DMS53 treated with DMSO at 0.1 percent for 48 hours (cell line): ENCODE measurements at regions not wholly inside any gene's neighbourhood (a gene's known extent, or its start where the extent isn't known, plus 50 kb on each side); places are given as distances from the start of the nearest gene placed in this dataset.
A peak's percentile ranks its signal among the peaks of the same experiment; 100 is the strongest.

ENCODE experiments used
- DNase-seq: peaks from one replicate; lab custom pipeline; 2025; ENCODE audit not compliant: unreplicated experiment; lab: John Stamatoyannopoulos, UW

- DNase-seq, result no peak
Measured at GRCh38 chr2:57119141-57119540, 927.5 kb upstream of the VRK2 start.

- no peak for DNase-seq
Measured at GRCh38 chr2:57126410-57126809, 920.2 kb upstream of the VRK2 start.

GRCh38 chr2:57139179-57139578 is 907.4 kb upstream of the VRK2 start:
- no peak for DNase-seq

GRCh38 chr2:57141269-57141668 is 905.3 kb upstream of the VRK2 start:
- no peak for DNase-seq

GRCh38 chr2:57146951-57147350 is 899.7 kb upstream of the VRK2 start:
- no peak for DNase-seq

GRCh38 chr2:57156231-57156924 is 890.2 kb upstream of the VRK2 start:
- no peak for DNase-seq

- peak; percentile 51 for DNase-seq
Measured at GRCh38 chr2:57160976-57161375, 885.6 kb upstream of the VRK2 start.

- no peak for DNase-seq
Measured at GRCh38 chr2:57177176-57177575, 869.4 kb upstream of the VRK2 start.

- DNase-seq, result no peak
Measured at GRCh38 chr2:57180042-57180567, 866.5 kb upstream of the VRK2 start.

GRCh38 chr2:57180678-57181077 is 865.9 kb upstream of the VRK2 start:
- no peak for DNase-seq

GRCh38 chr2:57181315-57182038 is 865.1 kb upstream of the VRK2 start:
- no peak for DNase-seq

GRCh38 chr2:57182916-57183315 is 863.7 kb upstream of the VRK2 start:
- no peak for DNase-seq

GRCh38 chr2:57185568-57185967 is 861.0 kb upstream of the VRK2 start:
- no peak for DNase-seq

GRCh38 chr2:57190007-57190406 is 856.6 kb upstream of the VRK2 start:
- no peak for DNase-seq

- DNase-seq, result no peak
Measured at GRCh38 chr2:57199663-57200062, 846.9 kb upstream of the VRK2 start.

- no peak for DNase-seq
Measured at GRCh38 chr2:57204364-57204763, 842.2 kb upstream of the VRK2 start.

GRCh38 chr2:57205241-57205640 is 841.4 kb upstream of the VRK2 start:
- DNase-seq, result no peak

- DNase-seq, result no peak
Measured at GRCh38 chr2:57207191-57207590, 839.4 kb upstream of the VRK2 start.

- no peak for DNase-seq
Measured at GRCh38 chr2:57209799-57210198, 836.8 kb upstream of the VRK2 start.

GRCh38 chr2:57210855-57211254 is 835.8 kb upstream of the VRK2 start:
- no peak for DNase-seq

- DNase-seq, result no peak
Measured at GRCh38 chr2:57217013-57217412, 829.6 kb upstream of the VRK2 start.

- DNase-seq, result no peak
Measured at GRCh38 chr2:57218206-57218605, 828.4 kb upstream of the VRK2 start.
